ENCODE measurements at regions not wholly inside any gene's neighbourhood (a gene's known extent, or its start where the extent isn't known, plus 50 kb on each side); places are given as distances from the start of the nearest gene placed in this dataset.

- Histone ChIP-seq H3K27ac (ENCODE audit: low read depth, low read length) (no peak overlapping the region), H3K4me1 (ENCODE audit: insufficient read depth, low read length) (peaks cover 9% of the 10 kb centered on the region), H3K36me3 (ENCODE audit: insufficient read depth, low read length) (no peaks in the 10 kb centered on the region), H3K4me3 (ENCODE audit: low read length in 2 of 2) (no peak overlapping the region), H3K9me3 (ENCODE audit: control insufficient read depth in 1 of 2, low read length in 2 of 2) (no peaks in the 10 kb centered on the region), H3K27me3 (ENCODE audit: insufficient read depth, low read length) (peaks cover 14% of the 10 kb centered on the region)
- H3K36me3 Mint-ChIP-seq = no peaks in the 10 kb centered on the region
- H3K4me1 Mint-ChIP-seq = peaks cover 6 to 9% (median 7%) of the 10 kb centered on the region in 4 donors
- DNase-seq = no peak
- H3K9me3 Mint-ChIP-seq = no peaks in the 10 kb centered on the region
- H3K27ac Mint-ChIP-seq = no peak overlapping the region
- intact Hi-C loops (cut with micrococcal nuclease) = loop anchor here (5.0 kb wide), 1 partner anchor 822 kb away; no protein-coding TSS in a partner anchor
- CTCF ChIA-PET (ENCODE audit: partially characterized antibody) = interaction anchor here (1.0 to 14.4 kb wide), 5 partner anchors 11 to 558 kb away, joined by 5 to 490 read pairs (median 11); no protein-coding TSS in a partner anchor
- no peak overlapping the region for H3K4me3 Mint-ChIP-seq
- POLR2A ChIA-PET (ENCODE audit: partially characterized antibody) = interaction anchor here (0.7 kb wide), 1 partner anchor 487 kb away, joined by 3 read pairs; no protein-coding TSS in a partner anchor
- peaks cover 10 to 14% of the 10 kb centered on the region in 2 donors for H3K27me3 Mint-ChIP-seq
Observed at GRCh38 chr5:96340357-96340756, 92.7 kb downstream of the PCSK1 start.

GRCh38 chr5:96339862-96340261, 93.2 kb downstream of the PCSK1 start:
- no peaks in the 10 kb centered on the region for H3K9me3 Mint-ChIP-seq

GRCh38 chr5:96338624-96339415, 94.2 kb downstream of the PCSK1 start:
- CTCF ChIA-PET (ENCODE audit: partially characterized antibody) = interaction anchor here (1.0 to 14.4 kb wide), 8 partner anchors 10 to 558 kb away, joined by 3 to 490 read pairs (median 13); no protein-coding TSS in a partner anchor
- Mint-ChIP-seq H3K9me3 (no peaks in the 10 kb centered on the region), H3K27me3 (peaks cover 10 to 11% of the 10 kb centered on the region in 2 donors), H3K4me3 (no peak overlapping the region), H3K4me1 (no peaks in the 10 kb centered on the region), H3K36me3 (no peaks in the 10 kb centered on the region), H3K27ac (no peak overlapping the region)
- DNase-seq = no peak
- Histone ChIP-seq H3K27ac (ENCODE audit: low read depth, low read length) (no peak overlapping the region), H3K27me3 (ENCODE audit: insufficient read depth, low read length) (peaks cover 11% of the 10 kb centered on the region), H3K36me3 (ENCODE audit: insufficient read depth, low read length) (no peaks in the 10 kb centered on the region), H3K4me3 (ENCODE audit: low read length in 2 of 2) (no peak overlapping the region), H3K9me3 (ENCODE audit: control insufficient read depth in 1 of 2, low read length in 2 of 2) (no peaks in the 10 kb centered on the region), H3K4me1 (ENCODE audit: insufficient read depth, low read length) (no peaks in the 10 kb centered on the region)
- POLR2A ChIA-PET (ENCODE audit: partially characterized antibody) = no interaction called here
- intact Hi-C loops (cut with micrococcal nuclease) = loop anchor here (5.0 kb wide), 2 partner anchors 557 to 692 kb away; partner anchors contain the start of gene RFESD

More at GRCh38 chr5:96339862-96340261, 93.2 kb downstream of the PCSK1 start:
- no peak overlapping the region for H3K27ac Mint-ChIP-seq
- Histone ChIP-seq H3K36me3 (ENCODE audit: insufficient read depth, low read length) (no peaks in the 10 kb centered on the region), H3K4me1 (ENCODE audit: insufficient read depth, low read length) (peaks cover 4% of the 10 kb centered on the region), H3K27ac (ENCODE audit: low read depth, low read length) (no peak overlapping the region), H3K9me3 (ENCODE audit: control insufficient read depth in 1 of 2, low read length in 2 of 2) (no peaks in the 10 kb centered on the region), H3K27me3 (ENCODE audit: insufficient read depth, low read length) (peaks cover 14% of the 10 kb centered on the region), H3K4me3 (ENCODE audit: low read length in 2 of 2) (no peak overlapping the region)
- DNase-seq = no peak
- no peaks in the 10 kb centered on the region for H3K36me3 Mint-ChIP-seq
- H3K4me1 Mint-ChIP-seq = peaks cover 1 to 4% (median 4%) of the 10 kb centered on the region in 4 donors
- ChIA-PET CTCF (ENCODE audit: partially characterized antibody) (interaction anchor here (1.0 to 14.4 kb wide), 5 partner anchors 11 to 558 kb away, joined by 5 to 490 read pairs (median 11); no protein-coding TSS in a partner anchor), POLR2A (ENCODE audit: partially characterized antibody) (no interaction called here)
- intact Hi-C loops (cut with micrococcal nuclease) = loop anchor here (5.0 kb wide), 3 partner anchors 558 to 822 kb away; partner anchors contain the start of gene RFESD
- H3K4me3 Mint-ChIP-seq = no peak overlapping the region
- H3K27me3 Mint-ChIP-seq = peaks cover 10 to 14% of the 10 kb centered on the region in 2 donors

GRCh38 chr5:96338091-96338490, 95.0 kb downstream of the PCSK1 start:
- intact Hi-C loops (cut with micrococcal nuclease) = loop anchor here (5.0 kb wide), 2 partner anchors 556 to 691 kb away; partner anchors contain the start of gene RFESD
- Histone ChIP-seq H3K27me3 (ENCODE audit: insufficient read depth, low read length) (peaks cover 7% of the 10 kb centered on the region), H3K9me3 (ENCODE audit: control insufficient read depth in 1 of 2, low read length in 2 of 2) (no peaks in the 10 kb centered on the region), H3K4me3 (ENCODE audit: low read length in 2 of 2) (no peak overlapping the region), H3K27ac (ENCODE audit: low read depth, low read length) (no peak overlapping the region), H3K4me1 (ENCODE audit: insufficient read depth, low read length) (no peaks in the 10 kb centered on the region), H3K36me3 (ENCODE audit: insufficient read depth, low read length) (no peaks in the 10 kb centered on the region)
- DNase-seq = no peak
- Mint-ChIP-seq H3K27ac (no peak overlapping the region), H3K9me3 (no peaks in the 10 kb centered on the region), H3K4me3 (no peak overlapping the region), H3K4me1 (no peaks in the 10 kb centered on the region), H3K36me3 (no peaks in the 10 kb centered on the region), H3K27me3 (peaks cover 10 to 11% of the 10 kb centered on the region in 2 donors)
- POLR2A ChIA-PET (ENCODE audit: partially characterized antibody) = no interaction called here
- CTCF ChIA-PET (ENCODE audit: partially characterized antibody) = interaction anchor here (0.7 to 14.4 kb wide), 11 partner anchors 12 to 557 kb away, joined by 3 to 490 read pairs (median 15); partner anchors contain the start of gene ELL2

- Histone ChIP-seq H3K27ac (ENCODE audit: low read depth, low read length) (no peak overlapping the region), H3K4me1 (ENCODE audit: insufficient read depth, low read length) (no peaks in the 10 kb centered on the region), H3K36me3 (ENCODE audit: insufficient read depth, low read length) (no peaks in the 10 kb centered on the region), H3K9me3 (ENCODE audit: control insufficient read depth in 1 of 2, low read length in 2 of 2) (no peaks in the 10 kb centered on the region), H3K4me3 (ENCODE audit: low read length in 2 of 2) (no peak overlapping the region), H3K27me3 (ENCODE audit: insufficient read depth, low read length) (peaks cover 7% of the 10 kb centered on the region)
- POLR2A ChIA-PET (ENCODE audit: partially characterized antibody) = interaction anchor here (1.9 kb wide), 1 partner anchor 478 kb away, joined by 8 read pairs; no protein-coding TSS in a partner anchor
- no peaks in the 10 kb centered on the region for H3K4me1 Mint-ChIP-seq
- no peak overlapping the region for H3K27ac Mint-ChIP-seq
- H3K4me3 Mint-ChIP-seq = no peak overlapping the region
- H3K36me3 Mint-ChIP-seq = no peaks in the 10 kb centered on the region
- peaks cover 7 to 9% of the 10 kb centered on the region in 2 donors for H3K27me3 Mint-ChIP-seq
- no peak for DNase-seq
- H3K9me3 Mint-ChIP-seq = no peaks in the 10 kb centered on the region
- intact Hi-C loops (cut with micrococcal nuclease) = loop anchor here (5.0 kb wide), 2 partner anchors 555 to 690 kb away; partner anchors contain the start of gene RFESD
- CTCF ChIA-PET (ENCODE audit: partially characterized antibody) = interaction anchor here (0.6 to 14.4 kb wide), 25 partner anchors 8 to 673 kb away, joined by 3 to 490 read pairs (median 4); partner anchors contain the start of gene ELL2
Observed at GRCh38 chr5:96337048-96337781, 95.8 kb downstream of the PCSK1 start.

- peaks cover 7% of the 10 kb centered on the region for H3K27me3 ChIP-seq (ENCODE audit: insufficient read depth, low read length)
- H3K4me3 Mint-ChIP-seq = no peak overlapping the region
- intact Hi-C loops (cut with micrococcal nuclease) = loop anchor here (1.0 to 5.0 kb wide), 4 partner anchors 375 to 689 kb away; partner anchors contain the start of genes ELL2 and RFESD
- ChIA-PET CTCF (ENCODE audit: partially characterized antibody) (interaction anchor here (0.6 to 14.4 kb wide), 30 partner anchors 9 to 673 kb away, joined by 3 to 490 read pairs (median 4); partner anchors contain the start of gene ELL2), POLR2A (ENCODE audit: partially characterized antibody) (interaction anchor here (1.9 kb wide), 1 partner anchor 477 kb away, joined by 8 read pairs; no protein-coding TSS in a partner anchor)
- no peak overlapping the region for H3K4me3 ChIP-seq (ENCODE audit: low read length in 2 of 2)
- H3K4me1 Mint-ChIP-seq = no peaks in the 10 kb centered on the region
- H3K9me3 ChIP-seq (ENCODE audit: control insufficient read depth in 1 of 2, low read length in 2 of 2) = no peaks in the 10 kb centered on the region
- H3K9me3 Mint-ChIP-seq = no peaks in the 10 kb centered on the region
- H3K4me1 ChIP-seq (ENCODE audit: insufficient read depth, low read length) = no peaks in the 10 kb centered on the region
- no peak overlapping the region for H3K27ac Mint-ChIP-seq
- H3K27me3 Mint-ChIP-seq = peaks cover 9% of the 10 kb centered on the region in 2 donors
- H3K36me3 Mint-ChIP-seq = no peaks in the 10 kb centered on the region
- peak; percentile 61 to 70 (median 66) for DNase-seq
- H3K36me3 ChIP-seq (ENCODE audit: insufficient read depth, low read length) = no peaks in the 10 kb centered on the region
- no peak overlapping the region for H3K27ac ChIP-seq (ENCODE audit: low read depth, low read length)
Observed at GRCh38 chr5:96336351-96336985, 96.6 kb downstream of the PCSK1 start.
